Upper lobe of left lung (tissue), 6 donors: ENCODE measurements at regions not wholly inside any gene's neighbourhood (a gene's known extent, or its start where the extent isn't known, plus 50 kb on each side); places are given as distances from the start of the nearest gene placed in this dataset.

Experiments used
- ATAC-seq, 2 donors: fragments of 200-7000 bp; cut with Tn5 transposase; one replicate each; pipeline ENCODE4 v1.9.1; 2022; ENCODE audit warnings: mild to moderate bottlenecking in 2 of 2, moderate library complexity in 2 of 2; ENCODE audit not compliant: low FRiP score in 2 of 2
- DNase-seq, 2 donors: peaks; one replicate each; pipeline ENCODE4 v3.0.0-alpha.2; 2019 to 2020
- H3K27ac ChIP-seq, 4 donors: fragments of 200-600 bp; sonication (generic); one replicate each; pipeline ENCODE4 v1.5.1; 2016 to 2019
- H3K27me3 ChIP-seq, 4 donors: fragments of 200-600 bp; sonication (generic); one replicate each; pipeline ENCODE4 v1.5.1; 2017 to 2019
- H3K36me3 ChIP-seq, 4 donors: fragments of 200-600 bp; sonication (generic); one replicate each; pipeline ENCODE4 v1.5.1; 2016 to 2019
- H3K4me1 ChIP-seq, 4 donors: fragments of 200-600 bp; sonication (generic); one replicate each; pipeline ENCODE4 v1.5.1; 2018 to 2019
- H3K4me3 ChIP-seq, 4 donors: fragments of 200-600 bp; sonication (generic); one replicate each; pipeline ENCODE4 v1.5.1; 2017 to 2019; ENCODE audit warnings: mild to moderate bottlenecking in 2 of 4, moderate library complexity in 1 of 4
- H3K9me3 ChIP-seq, 4 donors: fragments of 200-600 bp; sonication (generic); one replicate each; pipeline ENCODE4 v1.5.1; 2018 to 2019
- EP300 ChIP-seq, 4 donors: sonication (generic); formaldehyde crosslinking; IDR thresholded peaks; one replicate each; pipeline ENCODE4 v1.5.1; 2017; ENCODE audit warnings: antibody characterized with exemption in 4 of 4, control low read depth in 2 of 4
- POLR2A ChIP-seq, 4 donors: fragments of 450-650 bp; IDR thresholded peaks; one replicate each; pipeline ENCODE4 v1.5.1; 2016 to 2017; ENCODE audit warnings: antibody characterized with exemption in 4 of 4, mild to moderate bottlenecking in 2 of 4
- POLR2AphosphoS5 ChIP-seq, 2 donors: sonication (generic); formaldehyde crosslinking; IDR thresholded peaks; one replicate each; pipeline ENCODE4 v1.5.1; 2017; ENCODE audit warnings: antibody characterized with exemption in 2 of 2
- WGBS, 2 donors: methylation state at CpG; one replicate each; pipeline ENCODE4 v1.1.5; 2017 to 2018; 5-methylcytosine and 5-hydroxymethylcytosine counted together
- TF ChIP-seq, protein P1 (sequence below), 6 experiments: fragments of 450-650 bp in 4 of 6; fragments of 200-600 bp in 2 of 6; sonication (generic) in 2 of 6; IDR thresholded peaks; one replicate each; pipeline ENCODE4 v1.5.1; 2016 to 2019; ENCODE audit warnings: antibody characterized with exemption in 6 of 6
- donor health status: DM: no; HTN: no; CAD: no; lungs with moderate emphysema.
- donor health status: DM: no; HTN: yes; CAD: no; lungs with severe emphysema.

- ATAC-seq = no peak
- Histone ChIP-seq H3K27me3 (no peaks in the 10 kb centered on the region), H3K27ac (no peak overlapping the region), H3K36me3 (no peaks in the 10 kb centered on the region), H3K9me3 (peaks cover 0 to 6% (median 2%) of the 10 kb centered on the region in 4 donors), H3K4me1 (no peaks in the 10 kb centered on the region), H3K4me3 (no peak overlapping the region)
- TF ChIP-seq, protein P1, sequence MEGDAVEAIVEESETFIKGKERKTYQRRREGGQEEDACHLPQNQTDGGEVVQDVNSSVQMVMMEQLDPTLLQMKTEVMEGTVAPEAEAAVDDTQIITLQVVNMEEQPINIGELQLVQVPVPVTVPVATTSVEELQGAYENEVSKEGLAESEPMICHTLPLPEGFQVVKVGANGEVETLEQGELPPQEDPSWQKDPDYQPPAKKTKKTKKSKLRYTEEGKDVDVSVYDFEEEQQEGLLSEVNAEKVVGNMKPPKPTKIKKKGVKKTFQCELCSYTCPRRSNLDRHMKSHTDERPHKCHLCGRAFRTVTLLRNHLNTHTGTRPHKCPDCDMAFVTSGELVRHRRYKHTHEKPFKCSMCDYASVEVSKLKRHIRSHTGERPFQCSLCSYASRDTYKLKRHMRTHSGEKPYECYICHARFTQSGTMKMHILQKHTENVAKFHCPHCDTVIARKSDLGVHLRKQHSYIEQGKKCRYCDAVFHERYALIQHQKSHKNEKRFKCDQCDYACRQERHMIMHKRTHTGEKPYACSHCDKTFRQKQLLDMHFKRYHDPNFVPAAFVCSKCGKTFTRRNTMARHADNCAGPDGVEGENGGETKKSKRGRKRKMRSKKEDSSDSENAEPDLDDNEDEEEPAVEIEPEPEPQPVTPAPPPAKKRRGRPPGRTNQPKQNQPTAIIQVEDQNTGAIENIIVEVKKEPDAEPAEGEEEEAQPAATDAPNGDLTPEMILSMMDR (IDR thresholded peaks at IDR 0.05) = no peak
- TF ChIP-seq EP300 (IDR thresholded peaks at IDR 0.05) (no peak), POLR2AphosphoS5 (IDR thresholded peaks at IDR 0.05) (no peak)
- no peak for DNase-seq
- 83 to 84% methylated on average over 4 of the region's 4 CpGs for WGBS, 2 donors
Measured at GRCh38 chr10:125548356-125548755, 134.6 kb downstream of the TEX36 start.

DNA sequence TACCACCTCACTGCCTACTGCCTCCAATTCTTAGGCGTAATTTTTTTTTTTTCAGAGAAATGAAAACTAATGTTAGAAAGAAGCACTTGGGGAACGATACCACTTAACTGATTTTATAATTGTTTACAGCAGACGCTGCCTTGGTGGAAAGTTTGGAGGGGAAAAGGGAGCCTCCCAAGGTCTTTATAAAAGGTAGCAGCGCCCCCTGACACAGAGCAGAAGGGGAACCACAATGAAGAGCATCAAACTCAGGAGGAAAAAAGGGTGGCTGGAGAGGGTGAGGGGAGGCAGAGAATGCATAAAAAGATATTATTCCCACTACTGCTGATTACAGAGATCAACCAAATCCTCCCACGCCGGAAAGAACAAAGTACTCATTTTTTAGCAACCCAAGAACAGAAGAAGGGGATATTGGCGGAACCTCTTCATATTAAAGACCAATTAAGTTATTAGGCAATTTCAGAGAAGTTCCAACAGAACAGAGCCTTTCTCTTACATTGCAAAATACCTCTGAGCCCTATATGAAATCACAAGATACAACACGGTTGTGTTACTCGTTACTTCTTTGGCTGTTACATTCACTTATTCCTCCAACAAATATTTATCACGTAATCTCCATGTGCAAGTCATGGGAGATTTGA, 135.8 kb downstream of the TEX36 start:
- ATAC-seq (no peak), DNase-seq (no peak)
- Histone ChIP-seq H3K27ac (no peak overlapping the region), H3K36me3 (no peaks in the 10 kb centered on the region), H3K27me3 (no peaks in the 10 kb centered on the region), H3K4me1 (no peaks in the 10 kb centered on the region), H3K9me3 (peaks cover 0 to 1% (median 0%) of the 10 kb centered on the region in 4 donors), H3K4me3 (no peak overlapping the region)
- TF ChIP-seq EP300 (IDR thresholded peaks at IDR 0.05) (no peak), POLR2A (IDR thresholded peaks at IDR 0.05) (no peak)
- TF ChIP-seq, protein P1 (IDR thresholded peaks at IDR 0.05) = no peak
- 78 to 80% methylated on average over 10 of the region's 10 CpGs for WGBS, 2 donors

GRCh38 chr10:125543796-125544195, 139.2 kb downstream of the TEX36 start:
- ATAC-seq (no peak), DNase-seq (no peak)
- Histone ChIP-seq H3K36me3 (no peaks in the 10 kb centered on the region), H3K4me1 (no peaks in the 10 kb centered on the region), H3K4me3 (no peak overlapping the region), H3K27me3 (no peaks in the 10 kb centered on the region), H3K27ac (no peak overlapping the region), H3K9me3 (no peaks in the 10 kb centered on the region)
- 67 to 82% methylated on average over 6 to 10 of the region's 10 CpGs for WGBS, 2 donors
- TF ChIP-seq EP300 (IDR thresholded peaks at IDR 0.05) (no peak), POLR2A (IDR thresholded peaks at IDR 0.05) (no peak), POLR2AphosphoS5 (IDR thresholded peaks at IDR 0.05) (no peak)
- TF ChIP-seq, protein P1 (IDR thresholded peaks at IDR 0.05) = no peak

- ATAC-seq (no peak), DNase-seq (no peak)
- TF ChIP-seq, protein P1 (IDR thresholded peaks at IDR 0.05) = no peak
- TF ChIP-seq POLR2A (IDR thresholded peaks at IDR 0.05) = no peak
- no peak for TF ChIP-seq EP300 (IDR thresholded peaks at IDR 0.05)
- TF ChIP-seq POLR2AphosphoS5 (IDR thresholded peaks at IDR 0.05) = no peak
- Histone ChIP-seq H3K4me1 (no peaks in the 10 kb centered on the region), H3K36me3 (no peaks in the 10 kb centered on the region), H3K4me3 (no peak overlapping the region), H3K27ac (no peak overlapping the region), H3K27me3 (no peaks in the 10 kb centered on the region), H3K9me3 (no peaks in the 10 kb centered on the region)
- 35 to 48% methylated on average over 12 to 13 of the region's 13 CpGs for WGBS, 2 donors
Measured at GRCh38 chr10:125538947-125539731, 143.8 kb downstream of the TEX36 start.
